Lower leg skin (tissue), 4 donors: ENCODE measurements at regions not wholly inside any gene's neighbourhood (a gene's known extent, or its start where the extent isn't known, plus 50 kb on each side); places are given as distances from the start of the nearest gene placed in this dataset.

ENCODE experiments used
- DNase-seq, 2 donors: peaks; one replicate each; pipeline ENCODE4 v3.0.0-alpha.2; 2019; ENCODE audit warnings: low spot score in 2 of 2
- H3K4me3 ChIP-seq: fragments of 200-600 bp; sonication (generic); 2 replicates; pipeline ENCODE4 v1.5.1; 2017; ENCODE audit warnings: mild to moderate bottlenecking, low read depth; ENCODE audit not compliant: poor library complexity, severe bottlenecking
- POLR2A ChIP-seq, 2 donors: fragments of 450-650 bp; IDR thresholded peaks; one replicate each; pipeline ENCODE4 v1.6.1; 2016 to 2017; ENCODE audit warnings: antibody characterized with exemption in 2 of 2, mild to moderate bottlenecking in 1 of 2, moderate library complexity in 1 of 2
- WGBS, 2 donors: methylation state at CpG; one replicate each; pipeline ENCODE4 v1.1.5; 2018; 5-methylcytosine and 5-hydroxymethylcytosine counted together
- intact Hi-C: fragments of 100-400 bp; cut with DNase I; formaldehyde crosslinking; loops from one replicate; pipeline ENCODE4 v1.15.0; 2023; ENCODE audit warnings: low total_unique reads
- TF ChIP-seq, protein P1 (sequence below), 3 donors: fragments of 450-650 bp; IDR thresholded peaks; one replicate each; pipeline ENCODE4 v1.5.1; 2016; ENCODE audit warnings: antibody characterized with exemption in 3 of 3, mild to moderate bottlenecking in 3 of 3, moderate library complexity in 2 of 3

DNA sequence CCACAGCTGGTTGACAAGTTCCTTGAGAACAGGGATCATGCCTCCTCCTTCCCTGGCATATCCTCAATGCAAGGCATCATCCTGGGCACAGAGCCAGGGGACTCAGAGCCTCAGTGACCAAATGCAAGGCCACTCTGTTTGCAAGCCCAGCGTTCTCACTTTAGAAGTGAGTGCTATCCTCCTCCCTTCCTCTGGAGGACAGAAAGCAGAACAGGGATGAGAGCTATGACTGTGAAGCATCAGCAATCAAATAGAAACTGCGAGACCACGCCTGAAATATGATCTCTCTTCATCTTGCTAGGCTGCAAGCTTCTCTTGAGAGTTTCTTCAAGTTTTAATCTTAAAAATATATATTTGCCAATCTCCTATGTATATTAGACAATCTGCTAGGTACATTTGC lies 119.8 kb downstream of the LRATD1 start:
- no peak for DNase-seq
- TF ChIP-seq, protein P1, sequence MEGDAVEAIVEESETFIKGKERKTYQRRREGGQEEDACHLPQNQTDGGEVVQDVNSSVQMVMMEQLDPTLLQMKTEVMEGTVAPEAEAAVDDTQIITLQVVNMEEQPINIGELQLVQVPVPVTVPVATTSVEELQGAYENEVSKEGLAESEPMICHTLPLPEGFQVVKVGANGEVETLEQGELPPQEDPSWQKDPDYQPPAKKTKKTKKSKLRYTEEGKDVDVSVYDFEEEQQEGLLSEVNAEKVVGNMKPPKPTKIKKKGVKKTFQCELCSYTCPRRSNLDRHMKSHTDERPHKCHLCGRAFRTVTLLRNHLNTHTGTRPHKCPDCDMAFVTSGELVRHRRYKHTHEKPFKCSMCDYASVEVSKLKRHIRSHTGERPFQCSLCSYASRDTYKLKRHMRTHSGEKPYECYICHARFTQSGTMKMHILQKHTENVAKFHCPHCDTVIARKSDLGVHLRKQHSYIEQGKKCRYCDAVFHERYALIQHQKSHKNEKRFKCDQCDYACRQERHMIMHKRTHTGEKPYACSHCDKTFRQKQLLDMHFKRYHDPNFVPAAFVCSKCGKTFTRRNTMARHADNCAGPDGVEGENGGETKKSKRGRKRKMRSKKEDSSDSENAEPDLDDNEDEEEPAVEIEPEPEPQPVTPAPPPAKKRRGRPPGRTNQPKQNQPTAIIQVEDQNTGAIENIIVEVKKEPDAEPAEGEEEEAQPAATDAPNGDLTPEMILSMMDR (IDR thresholded peaks at IDR 0.05): no peak
- TF ChIP-seq POLR2A (IDR thresholded peaks at IDR 0.05): no peak
- 53 to 81% methylated on average over 3 of the region's 3 CpGs for WGBS, 2 donors
- no peak overlapping the region for H3K4me3 ChIP-seq
- intact Hi-C loops: no loop called here

DNA sequence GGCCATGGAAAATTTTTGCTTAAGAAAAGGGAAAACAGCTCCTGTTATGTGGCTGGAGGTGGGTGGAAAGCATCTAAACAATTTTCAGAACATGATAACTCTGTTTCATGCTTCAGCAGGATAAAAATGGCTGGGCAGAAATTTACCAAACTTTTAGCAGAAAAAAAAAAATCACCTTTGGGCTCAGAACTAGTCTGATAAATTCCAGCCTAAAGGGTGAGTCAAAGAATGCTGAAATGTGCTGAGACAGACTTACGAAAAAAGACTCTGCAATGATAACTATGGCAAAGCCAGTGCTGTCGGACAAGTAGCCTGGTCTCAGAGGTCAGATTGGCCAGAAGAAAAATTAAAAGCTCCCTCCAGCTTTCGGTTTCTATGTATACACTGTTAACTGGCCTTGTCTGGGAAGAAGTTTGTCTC lies 123.6 kb downstream of the LRATD1 start:
- 63 to 75% methylated on average over 3 of the region's 3 CpGs for WGBS, 2 donors
- intact Hi-C loops: no loop called here
- no peak overlapping the region for H3K4me3 ChIP-seq
- no peak for DNase-seq
- TF ChIP-seq POLR2A (IDR thresholded peaks at IDR 0.05): no peak
- TF ChIP-seq, protein P1 (IDR thresholded peaks at IDR 0.05): no peak

DNA sequence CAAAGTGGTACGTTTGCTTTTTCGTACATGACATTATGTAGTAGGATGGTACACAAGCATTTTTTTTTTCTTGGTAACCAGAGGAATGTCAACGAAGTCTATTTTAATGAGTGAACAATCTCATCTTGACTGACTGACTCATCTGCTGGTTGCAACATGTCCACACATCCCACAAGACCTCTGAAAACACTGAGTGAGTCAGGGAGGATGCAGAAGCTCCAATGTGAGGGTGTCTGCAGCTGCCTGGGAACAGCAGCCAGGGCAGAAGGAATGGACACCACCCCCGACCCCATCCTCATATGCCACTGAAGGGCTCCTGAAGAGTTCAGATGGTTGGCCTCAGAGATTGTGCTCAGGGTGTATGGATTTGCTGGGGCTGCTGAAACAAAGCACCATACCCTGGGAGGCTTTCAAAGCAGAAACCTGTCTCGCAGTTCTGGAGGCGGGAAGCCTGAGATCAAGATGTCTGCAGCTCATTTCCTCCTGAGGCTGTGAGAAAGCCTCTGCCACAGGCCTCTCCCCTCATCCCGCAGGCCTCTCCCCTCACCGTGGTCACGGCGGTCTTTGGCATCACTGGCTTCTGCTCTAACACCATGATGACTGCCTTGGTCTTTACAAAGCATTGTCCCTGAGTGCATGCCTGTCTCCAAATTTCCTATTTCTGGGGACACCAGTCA lies 124.6 kb downstream of the LRATD1 start:
- WGBS, 2 donors: 57 to 64% methylated on average over 10 of the region's 10 CpGs
- DNase-seq: peak in 1 of 2 donors; percentile 34
- H3K4me3 ChIP-seq: no peak overlapping the region
- TF ChIP-seq, protein P1 (IDR thresholded peaks at IDR 0.05): no peak
- no peak for TF ChIP-seq POLR2A (IDR thresholded peaks at IDR 0.05)
- intact Hi-C loops: no loop called here

DNA sequence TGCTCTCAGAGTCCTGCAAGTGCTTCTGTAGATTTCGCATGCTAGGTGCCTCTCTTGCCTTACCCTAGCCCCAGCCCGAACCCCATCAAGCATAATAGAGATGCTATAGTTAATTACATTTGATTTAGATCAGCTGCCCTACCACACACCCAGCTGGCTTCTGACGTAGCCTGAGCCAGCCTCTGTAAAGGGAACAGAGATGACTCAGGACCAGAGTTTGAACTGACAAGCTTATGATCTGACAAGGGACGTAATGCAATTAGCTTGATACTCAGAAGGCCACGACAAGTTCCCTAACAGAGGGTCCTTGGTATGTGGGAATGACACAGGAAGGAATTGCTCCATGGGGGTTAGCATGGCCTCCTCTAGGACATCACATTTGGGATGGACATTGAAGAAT lies 126.6 kb downstream of the LRATD1 start:
- DNase-seq: no peak
- intact Hi-C loops: no loop called here
- 78 to 84% methylated on average over 5 of the region's 5 CpGs for WGBS, 2 donors
- no peak for TF ChIP-seq POLR2A (IDR thresholded peaks at IDR 0.05)
- TF ChIP-seq, protein P1 (IDR thresholded peaks at IDR 0.05): no peak
- no peak overlapping the region for H3K4me3 ChIP-seq

DNA sequence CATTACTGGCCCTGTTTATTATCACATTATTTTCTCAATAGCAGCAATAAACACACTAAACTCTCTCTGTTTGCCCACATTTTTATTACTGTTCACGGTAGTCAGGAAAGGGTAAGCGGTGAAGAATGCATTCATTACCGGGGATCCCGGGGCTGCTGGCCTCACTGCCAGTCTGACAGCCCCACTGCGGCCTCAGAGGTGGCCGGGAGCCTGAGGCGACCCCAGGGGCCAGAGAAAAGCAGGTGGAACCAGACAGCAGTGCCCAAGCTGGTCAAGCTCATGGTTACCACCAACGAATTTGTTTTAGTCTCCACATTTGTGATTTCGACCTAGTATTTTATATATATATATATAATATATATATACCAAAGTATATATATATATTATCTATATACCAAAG lies 127.7 kb downstream of the LRATD1 start:
- TF ChIP-seq POLR2A (IDR thresholded peaks at IDR 0.05): no peak
- TF ChIP-seq, protein P1 (IDR thresholded peaks at IDR 0.05): no peak
- 86% methylated on average over 9 of the region's 9 CpGs for WGBS, 2 donors
- DNase-seq: no peak
- no peak overlapping the region for H3K4me3 ChIP-seq
- intact Hi-C loops: no loop called here

DNA sequence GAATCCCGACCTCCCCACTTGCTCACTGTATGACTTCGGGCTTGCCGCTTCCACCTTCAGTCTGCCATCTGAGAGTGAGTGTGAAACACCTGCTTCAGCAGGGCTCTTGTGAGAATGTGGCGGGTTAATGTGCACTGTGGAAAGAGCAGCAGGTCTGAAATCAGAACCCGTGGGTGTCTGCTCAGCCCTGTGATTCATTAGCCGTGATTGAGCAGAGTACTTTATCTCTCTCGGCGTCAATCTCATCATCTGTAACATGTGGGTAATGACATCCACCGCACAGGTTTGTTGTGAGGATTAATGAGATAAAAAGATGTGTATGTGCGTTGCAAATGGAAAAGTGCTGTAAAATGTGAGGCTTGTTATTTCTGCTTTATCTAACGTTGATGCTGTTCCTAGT lies 128.6 kb downstream of the LRATD1 start:
- intact Hi-C loops: no loop called here
- H3K4me3 ChIP-seq: no peak overlapping the region
- 86 to 87% methylated on average over 11 of the region's 11 CpGs for WGBS, 2 donors
- TF ChIP-seq POLR2A (IDR thresholded peaks at IDR 0.05): no peak
- TF ChIP-seq, protein P1 (IDR thresholded peaks at IDR 0.05): no peak
- no peak for DNase-seq
